Right ventricle myocardium superior (tissue), 1 donor: ENCODE measurements at regions not wholly inside any gene's neighbourhood (a gene's known extent, or its start where the extent isn't known, plus 50 kb on each side); places are given as distances from the start of the nearest gene placed in this dataset.

Experiments
- ATAC-seq: fragments of 200-7000 bp; cut with Tn5 transposase; one replicate; pipeline ENCODE4 v1.9.1; 2020; ENCODE audit warnings: mild to moderate bottlenecking; ENCODE audit not compliant: poor library complexity
- DNase-seq: peaks from one replicate; pipeline ENCODE4 v3.0.0-alpha.2; 2020
- intact Hi-C: fragments of 100-400 bp; cut with DNase I; formaldehyde crosslinking; loops from one replicate; pipeline ENCODE4 v1.11.2; 2022
- donor health status: DM: no; HTN: yes; CAD: no; lungs with severe emphysema.

DNA sequence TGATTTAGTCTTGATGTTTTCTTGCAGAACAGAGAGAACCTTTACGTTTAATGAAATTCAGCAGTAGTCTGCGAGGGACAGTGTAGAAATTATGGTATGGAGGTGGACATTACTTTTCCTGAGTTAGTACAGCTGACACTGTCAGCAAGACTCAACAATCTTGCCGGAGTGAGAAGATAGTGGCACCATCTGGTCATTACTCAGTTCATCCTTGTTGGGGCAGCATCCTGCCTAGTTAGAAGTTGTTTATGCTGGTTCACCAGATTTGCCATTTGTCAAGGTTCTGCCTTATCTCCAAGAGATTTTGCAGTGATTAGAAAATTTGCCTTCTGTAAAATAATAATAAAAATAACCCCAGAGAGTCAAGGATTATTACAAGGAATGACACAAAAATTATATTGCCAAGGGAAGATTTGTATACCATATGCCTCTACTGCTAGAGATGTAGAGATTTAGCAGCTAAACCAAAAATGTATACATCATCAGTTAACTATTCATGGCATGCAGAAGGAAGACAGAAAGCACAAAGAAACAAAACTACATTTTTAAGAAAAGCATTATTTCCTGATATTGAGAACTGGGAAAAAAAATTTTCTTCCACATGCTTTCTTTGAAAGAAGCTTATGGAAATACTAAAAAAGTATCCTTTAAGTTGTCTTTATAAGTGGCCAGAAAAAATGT lies 1967.4 kb downstream of the NCAM2 start:
- no peak for ATAC-seq
- DNase-seq: no peak

DNA sequence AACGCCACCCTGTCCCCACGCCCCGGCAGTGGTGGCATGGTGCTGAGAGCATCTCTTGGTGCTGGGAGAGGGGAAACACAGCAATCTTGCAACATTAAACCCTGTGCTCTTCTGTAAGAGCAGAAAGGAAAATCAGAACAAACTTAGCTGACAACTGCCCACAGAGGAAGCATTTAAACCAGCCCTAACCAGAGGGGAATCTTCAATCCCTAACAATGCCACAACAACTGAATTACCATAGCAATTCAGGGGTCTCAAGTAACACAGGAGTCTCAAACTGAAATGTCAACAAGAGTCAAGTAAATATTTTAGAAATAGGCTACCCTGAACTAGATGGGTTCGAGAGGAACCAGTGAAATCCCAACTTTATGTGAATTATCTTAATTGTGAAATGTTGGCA lies 1983.6 kb downstream of the NCAM2 start:
- ATAC-seq (no peak), DNase-seq (no peak)
- intact Hi-C loops: no loop called here

More for the DNA sequence above, 1967.4 kb downstream of the NCAM2 start:
- intact Hi-C loops: no loop called here

DNA sequence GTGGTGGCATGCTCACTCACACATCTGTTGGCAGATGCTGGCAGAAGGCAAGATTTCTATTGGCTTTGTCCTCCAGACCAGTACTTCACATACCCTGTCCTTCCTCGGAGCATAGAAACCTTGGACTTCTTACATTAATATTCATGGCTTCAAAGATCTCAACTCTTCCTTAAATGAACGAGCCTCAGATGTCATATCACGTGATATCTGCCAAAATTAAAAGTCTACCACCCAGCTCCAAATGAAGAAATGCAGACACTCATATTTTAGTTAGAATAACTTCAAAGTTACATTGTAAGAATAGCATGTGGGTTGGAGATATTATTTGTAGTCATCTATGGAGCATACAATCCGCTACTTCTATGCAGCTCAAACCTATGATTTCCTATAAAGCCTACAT lies 1994.9 kb downstream of the NCAM2 start:
- DNase-seq (no peak), ATAC-seq (no peak)
- intact Hi-C loops: no loop called here

DNA sequence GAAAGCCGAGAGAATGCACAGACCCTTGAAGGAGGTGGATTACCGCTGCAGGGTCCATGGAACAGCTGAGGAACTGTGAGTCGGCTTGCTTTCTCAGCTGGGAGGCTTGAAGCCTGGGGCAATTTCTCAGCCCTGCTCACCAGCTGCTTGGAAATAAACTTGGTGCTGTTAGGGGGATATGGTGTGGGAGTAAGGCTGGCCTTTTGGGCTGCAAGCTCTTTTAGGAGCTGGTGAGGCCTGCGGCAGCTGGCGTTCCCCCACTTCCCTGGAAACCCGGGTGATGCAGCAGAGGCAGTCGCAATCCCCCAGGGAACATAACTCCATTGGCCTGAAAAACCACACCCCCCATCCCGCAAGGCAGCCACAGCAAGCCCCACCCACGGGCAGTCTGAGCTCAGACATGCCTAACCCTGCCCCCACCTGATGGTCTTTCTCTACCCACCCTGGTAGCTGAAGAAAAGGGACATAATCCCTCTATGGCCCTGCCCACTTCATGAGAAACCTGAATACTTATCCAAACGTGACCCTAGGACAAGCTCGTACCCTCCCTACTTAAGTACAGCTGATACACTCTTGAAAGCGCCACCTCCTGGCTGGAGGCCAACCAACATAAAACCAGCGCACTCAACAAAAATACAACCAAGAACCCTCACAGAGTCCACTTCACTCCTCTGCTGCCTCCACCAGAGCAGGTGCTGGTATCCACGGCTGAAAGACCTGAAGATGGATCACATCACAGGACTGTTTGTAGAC lies 1995.8 kb downstream of the NCAM2 start:
- intact Hi-C loops: no loop called here
- no peak for DNase-seq
- no peak for ATAC-seq

DNA sequence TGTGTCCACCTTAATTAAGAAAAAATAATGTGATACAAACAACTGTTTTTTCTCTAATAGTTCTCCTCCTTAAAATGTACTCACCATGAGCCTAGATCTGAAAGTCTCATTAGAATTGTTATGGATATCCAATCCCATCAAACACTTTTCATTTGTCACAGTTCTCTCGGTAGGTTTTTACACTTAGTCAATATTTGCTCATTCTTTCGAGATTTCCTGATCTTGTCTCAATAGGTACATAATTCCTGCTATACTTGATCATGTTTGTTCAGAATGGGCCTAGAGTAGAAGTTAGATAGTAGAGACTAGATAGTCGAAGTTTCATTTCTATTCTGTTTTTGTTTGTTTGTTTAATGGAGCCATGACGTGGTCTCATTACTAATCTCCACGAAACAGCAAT lies 2005.7 kb downstream of the NCAM2 start:
- intact Hi-C loops: no loop called here
- no peak for DNase-seq
- no peak for ATAC-seq

DNA sequence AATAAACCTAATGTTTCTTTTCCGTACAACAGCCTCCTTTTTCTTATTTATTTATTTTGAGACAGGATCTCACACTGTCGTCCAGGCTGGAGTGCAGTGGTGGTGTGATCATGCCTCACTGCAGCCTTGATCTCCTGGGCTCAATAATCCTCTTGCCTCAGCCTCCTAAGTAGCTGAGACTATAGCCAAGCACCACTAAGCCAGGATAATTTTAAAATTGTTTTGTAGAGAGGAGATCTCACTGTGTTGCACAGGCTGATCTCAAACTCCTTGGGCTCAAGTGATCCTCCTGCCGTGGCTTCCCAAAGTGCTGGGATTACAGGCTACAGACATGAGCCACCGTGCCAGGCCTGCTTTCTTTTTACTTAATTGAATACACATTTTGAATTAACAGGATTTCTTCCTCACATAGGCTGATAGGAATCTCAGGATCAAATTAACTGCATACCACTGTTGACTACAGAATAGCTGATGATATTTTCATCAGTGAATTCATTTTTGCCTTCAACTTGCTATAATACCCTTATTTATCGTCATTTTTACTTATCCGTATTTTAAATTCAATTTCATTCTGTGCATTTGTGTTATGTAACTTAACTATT lies 2010.5 kb downstream of the NCAM2 start:
- intact Hi-C loops: no loop called here
- no peak for DNase-seq
- no peak for ATAC-seq

DNA sequence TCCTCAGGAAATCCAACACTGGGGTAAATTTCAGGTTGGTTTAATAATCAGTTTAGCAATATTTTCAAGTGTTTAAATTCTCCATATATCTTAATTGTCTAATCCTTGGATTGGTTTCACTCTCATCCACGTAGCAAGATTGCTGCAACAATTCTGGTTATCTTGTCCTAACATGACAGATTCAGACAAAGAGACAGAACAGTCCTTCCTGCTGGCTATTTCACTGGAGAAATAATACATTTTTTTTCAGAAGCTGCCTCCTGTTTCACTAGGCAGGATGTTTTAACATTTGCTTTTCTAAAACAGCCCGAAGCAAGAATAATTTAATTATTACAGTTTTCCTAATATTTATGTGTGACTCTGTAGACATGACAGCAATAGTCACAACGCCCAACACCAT lies 2011.2 kb downstream of the NCAM2 start:
- intact Hi-C loops: no loop called here
- ATAC-seq (no peak), DNase-seq (no peak)

DNA sequence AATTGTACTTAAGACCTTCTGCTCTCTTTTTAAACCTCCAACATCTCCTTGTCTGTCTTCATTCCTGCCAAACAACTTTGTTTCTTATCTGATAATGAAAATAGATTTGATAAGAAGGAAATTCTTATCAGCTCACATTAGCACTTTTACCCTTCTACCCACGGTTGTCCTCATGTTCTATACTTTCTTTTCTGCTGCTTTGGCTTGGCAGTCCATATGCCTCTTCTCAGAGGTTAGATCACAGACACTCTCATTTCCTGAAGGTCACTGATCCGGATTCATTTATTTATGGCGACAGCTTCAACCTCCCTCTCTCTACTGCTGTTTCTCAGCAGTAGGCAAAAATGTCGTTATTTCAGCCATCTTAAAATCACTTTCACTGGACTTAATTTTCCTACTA lies 2015.8 kb downstream of the NCAM2 start:
- DNase-seq (no peak), ATAC-seq (no peak)
- intact Hi-C loops: no loop called here

DNA sequence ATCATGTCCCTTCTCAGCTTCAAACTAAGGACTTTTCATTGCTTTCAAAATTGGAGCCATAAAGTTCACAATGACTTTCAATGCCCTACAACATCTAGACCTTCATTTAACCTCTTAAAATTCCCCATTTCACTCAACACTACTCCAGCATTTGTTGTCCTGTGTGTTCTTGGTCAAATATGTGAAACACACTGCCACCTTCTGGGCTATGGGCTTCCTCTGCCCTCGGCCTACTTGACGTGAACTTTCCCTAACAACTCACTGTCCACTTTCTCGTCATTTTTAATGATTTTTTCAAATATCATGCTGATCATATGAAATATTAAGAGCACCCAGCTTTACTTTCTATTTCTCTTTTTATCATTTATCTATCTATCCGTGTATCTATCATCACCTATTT lies 2018.4 kb downstream of the NCAM2 start:
- ATAC-seq (no peak), DNase-seq (no peak)
- intact Hi-C loops: no loop called here

DNA sequence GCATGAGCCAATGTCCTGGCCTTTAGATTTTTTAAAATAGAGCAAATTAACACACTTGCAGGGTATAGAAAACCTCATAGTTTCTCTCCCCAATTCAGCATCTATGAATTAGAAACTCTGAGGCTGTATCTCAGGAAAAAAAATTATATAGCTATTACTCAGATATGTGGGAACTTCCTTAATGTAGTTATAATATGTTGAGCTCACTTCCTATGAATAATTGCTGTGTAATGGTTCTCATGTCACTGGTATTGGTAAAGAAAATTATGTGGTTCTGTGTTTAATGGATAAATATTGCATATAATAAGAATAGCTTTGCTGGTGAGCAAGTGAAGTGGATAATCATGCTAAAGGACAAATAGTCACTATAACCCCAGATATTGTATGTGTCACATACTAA lies 2019.8 kb downstream of the NCAM2 start:
- intact Hi-C loops: no loop called here
- DNase-seq (no peak), ATAC-seq (no peak)

DNA sequence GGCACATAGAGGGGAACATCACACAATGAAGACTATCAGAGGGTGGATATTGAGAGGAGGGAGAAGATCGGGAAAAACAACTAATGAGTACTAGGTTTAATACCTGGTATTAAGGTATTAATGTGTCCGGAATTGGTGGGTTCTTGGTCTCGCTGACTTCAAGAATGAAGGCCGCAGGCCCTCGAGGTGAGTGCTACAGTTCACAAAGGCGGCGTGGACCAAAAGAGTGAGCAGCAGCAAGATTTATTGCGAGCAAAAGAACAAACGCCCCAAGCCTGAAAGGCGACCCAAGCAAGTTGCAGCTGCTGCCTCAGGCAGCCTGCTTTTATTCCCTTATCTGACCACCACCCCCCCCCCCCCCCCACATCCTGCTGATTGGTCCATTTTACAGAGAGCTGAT lies 2022.8 kb downstream of the NCAM2 start:
- DNase-seq (no peak), ATAC-seq (no peak)
- intact Hi-C loops: no loop called here

DNA sequence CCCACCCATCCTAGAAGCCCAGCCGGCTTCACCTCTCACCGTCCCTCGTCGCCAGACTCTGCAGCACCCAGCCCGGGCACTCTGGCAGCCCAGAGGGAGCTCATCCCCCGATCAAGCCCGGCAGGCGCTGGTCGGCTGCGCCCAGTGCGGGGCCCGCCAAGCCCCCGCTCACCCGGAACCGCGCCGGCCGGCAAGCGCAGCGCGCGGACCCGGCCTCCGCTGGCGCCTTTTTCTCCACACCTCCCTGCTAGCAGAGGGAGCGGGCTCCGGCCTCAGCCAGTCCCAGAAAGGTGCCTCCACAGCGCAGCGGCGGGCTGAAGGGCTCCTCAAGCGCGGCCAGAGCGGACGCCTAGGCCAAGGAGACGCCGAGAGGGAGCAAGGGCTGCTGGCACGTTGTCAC lies 2023.3 kb downstream of the NCAM2 start:
- ATAC-seq (no peak), DNase-seq (no peak)
- intact Hi-C loops: no loop called here

DNA sequence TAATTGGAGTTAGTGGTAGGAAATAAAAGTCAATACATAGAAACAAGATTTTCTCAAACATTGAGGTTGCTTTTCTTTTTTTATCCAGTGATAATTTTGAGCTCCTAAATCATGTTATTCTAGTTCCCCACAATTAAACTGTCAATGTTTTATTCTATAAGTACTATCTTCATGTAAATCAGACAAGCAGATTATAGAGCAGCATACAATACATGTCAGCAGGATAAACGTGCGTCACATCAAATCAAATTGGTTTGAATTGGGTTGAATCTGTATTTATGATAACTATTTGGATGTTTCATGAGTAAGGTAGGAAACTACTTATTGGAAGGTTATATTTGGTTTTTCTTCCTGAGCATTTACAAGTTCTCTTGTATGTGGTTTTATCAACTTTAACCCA lies 2028.7 kb downstream of the NCAM2 start:
- ATAC-seq (no peak), DNase-seq (no peak)
- intact Hi-C loops: no loop called here

DNA sequence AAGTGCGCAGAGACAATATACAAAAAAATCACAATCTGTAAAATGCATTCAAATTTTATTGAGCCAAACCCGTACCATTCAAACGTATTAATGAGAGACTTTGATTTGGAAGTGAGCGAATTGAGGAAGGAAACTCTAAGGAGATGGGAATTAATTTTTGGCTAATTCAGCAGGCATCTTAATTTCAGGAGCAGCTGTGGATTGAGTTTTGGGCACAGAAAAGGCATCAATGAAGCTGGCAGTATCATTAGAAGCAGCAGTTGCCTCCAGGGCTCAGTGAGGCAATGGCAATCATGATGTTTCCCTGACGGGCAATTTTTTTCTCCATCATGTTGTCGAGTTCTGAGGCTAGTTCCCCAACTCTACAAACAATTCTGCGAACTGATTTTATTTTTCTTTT lies 2041.6 kb downstream of the NCAM2 start:
- ATAC-seq (no peak), DNase-seq (no peak)
- intact Hi-C loops: no loop called here

DNA sequence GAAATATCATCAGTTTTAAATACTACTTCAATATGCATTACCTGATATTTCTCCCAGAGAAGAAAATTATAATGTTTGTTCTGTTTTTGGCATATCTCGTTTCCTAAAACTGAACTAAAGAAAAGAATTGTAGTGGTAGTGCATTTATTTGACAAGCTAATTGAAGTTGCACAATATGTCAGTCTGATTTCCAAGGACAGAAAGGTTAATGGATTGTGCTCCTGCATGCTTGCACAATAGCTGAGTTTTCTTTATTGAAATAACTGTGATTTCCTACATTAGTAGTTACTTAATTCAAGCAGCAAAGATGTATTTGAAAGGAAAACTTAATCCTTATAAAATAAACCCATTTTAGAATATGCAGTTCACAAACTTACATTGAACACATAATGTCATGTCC lies 2047.7 kb downstream of the NCAM2 start:
- intact Hi-C loops: no loop called here
- no peak for ATAC-seq
- DNase-seq: no peak

DNA sequence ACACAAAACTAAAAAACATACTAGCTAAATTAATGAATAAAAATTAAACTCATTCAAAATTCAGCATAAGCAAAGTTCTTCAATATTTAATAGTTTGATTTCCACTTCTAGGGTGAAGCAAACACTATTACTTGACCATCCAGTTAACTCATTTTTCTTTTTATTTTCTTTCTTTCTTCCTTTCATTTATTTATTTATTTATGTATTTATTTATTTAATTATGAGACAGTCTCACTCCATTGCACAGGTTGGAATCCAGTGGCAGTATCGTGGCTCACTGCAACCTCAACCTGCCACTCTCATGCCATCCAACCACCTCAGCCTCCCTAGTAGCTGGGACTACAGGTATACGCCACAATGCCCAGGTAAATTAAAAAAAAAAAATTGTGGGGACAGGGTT lies 2069.5 kb downstream of the NCAM2 start:
- DNase-seq: no peak
- intact Hi-C loops: no loop called here

DNA sequence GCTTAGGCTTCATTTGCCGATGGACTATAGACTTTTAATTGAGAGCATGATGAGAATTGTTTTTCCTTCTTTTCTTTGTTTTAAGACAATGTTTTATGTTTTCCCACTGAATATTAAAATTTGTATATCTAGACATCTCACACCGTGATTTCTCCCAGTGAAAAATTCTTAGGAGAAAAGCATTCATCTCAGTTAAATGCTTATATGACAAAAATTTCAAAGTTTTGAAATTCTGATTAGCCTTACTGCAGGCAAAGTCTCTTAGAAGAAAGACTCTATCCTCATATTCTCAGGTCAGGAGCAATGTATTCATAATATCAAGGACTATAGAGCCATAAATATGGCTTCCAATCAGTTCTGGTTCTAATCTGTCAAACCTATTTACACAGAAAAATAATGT lies 2085.0 kb downstream of the NCAM2 start:
- DNase-seq (no peak), ATAC-seq (no peak)
- intact Hi-C loops: no loop called here

More for the DNA sequence above, 2069.5 kb downstream of the NCAM2 start:
- ATAC-seq: no peak

DNA sequence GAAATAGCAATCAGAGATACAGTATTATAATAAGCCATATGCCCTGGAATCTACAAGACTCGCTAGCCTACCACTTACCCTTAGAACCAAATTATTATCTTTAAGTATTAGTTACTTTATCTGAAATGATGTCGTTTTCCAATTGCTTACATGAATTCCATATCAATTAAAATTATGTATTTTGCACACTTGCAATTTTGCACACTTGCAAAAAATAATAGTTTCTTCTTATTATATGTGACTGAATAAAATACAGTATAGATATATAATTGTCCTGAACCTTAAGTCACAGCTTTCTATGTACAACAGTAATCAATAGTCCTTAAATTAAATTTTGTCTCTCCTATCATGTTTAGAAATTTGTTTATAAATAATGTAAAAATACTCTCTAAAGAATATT lies 2095.1 kb downstream of the NCAM2 start:
- no peak for ATAC-seq
- intact Hi-C loops: no loop called here
- no peak for DNase-seq

DNA sequence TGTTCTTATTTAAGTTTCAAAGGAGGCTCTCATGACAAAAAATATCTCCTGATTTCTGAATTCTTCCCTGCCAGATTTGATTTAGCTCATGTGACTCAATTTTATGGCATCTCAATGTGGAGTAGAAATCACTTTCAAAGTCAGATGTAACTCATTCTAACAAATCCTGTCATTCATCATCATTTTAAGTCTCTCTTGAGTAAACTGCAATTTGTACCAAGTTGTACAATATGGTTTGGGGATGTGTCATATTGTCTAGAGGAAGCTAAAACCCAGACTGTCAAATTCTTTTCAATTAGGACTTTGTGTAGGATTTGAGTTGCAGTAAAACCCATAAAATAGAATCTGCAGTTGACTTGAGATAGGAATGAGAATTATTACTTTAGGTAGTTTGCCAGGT lies 2101.0 kb downstream of the NCAM2 start:
- intact Hi-C loops: no loop called here
- no peak for DNase-seq
- ATAC-seq: no peak

DNA sequence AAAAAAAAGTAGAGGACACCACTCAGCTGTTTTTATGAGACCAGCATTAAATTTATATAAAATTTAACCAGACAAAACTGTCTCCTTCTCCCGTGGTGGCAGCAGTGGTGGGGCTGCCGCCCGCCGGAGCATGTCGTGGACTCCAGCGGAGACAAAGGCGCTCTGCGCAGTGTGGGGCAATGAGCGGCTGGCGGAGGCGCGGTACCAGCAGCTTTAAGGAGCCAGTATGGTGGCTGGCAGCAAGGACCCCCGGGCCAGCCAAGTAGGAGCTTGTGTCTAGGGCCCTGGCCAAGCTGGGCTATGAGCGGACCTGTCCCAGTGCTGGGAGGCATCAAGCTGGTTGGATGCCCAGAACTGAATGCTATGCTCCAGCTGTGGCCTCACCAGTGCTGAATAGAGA lies 2102.9 kb downstream of the NCAM2 start:
- no peak for DNase-seq
- intact Hi-C loops: no loop called here
- ATAC-seq: no peak
